ENCODE measurements at regions not wholly inside any gene's neighbourhood (a gene's known extent, or its start where the extent isn't known, plus 50 kb on each side); places are given as distances from the start of the nearest gene placed in this dataset.

- no peak for DNase-seq
Measured at GRCh38 chr4:137623013-137623412, 90.7 kb upstream of the PCDH18 start.

DNA sequence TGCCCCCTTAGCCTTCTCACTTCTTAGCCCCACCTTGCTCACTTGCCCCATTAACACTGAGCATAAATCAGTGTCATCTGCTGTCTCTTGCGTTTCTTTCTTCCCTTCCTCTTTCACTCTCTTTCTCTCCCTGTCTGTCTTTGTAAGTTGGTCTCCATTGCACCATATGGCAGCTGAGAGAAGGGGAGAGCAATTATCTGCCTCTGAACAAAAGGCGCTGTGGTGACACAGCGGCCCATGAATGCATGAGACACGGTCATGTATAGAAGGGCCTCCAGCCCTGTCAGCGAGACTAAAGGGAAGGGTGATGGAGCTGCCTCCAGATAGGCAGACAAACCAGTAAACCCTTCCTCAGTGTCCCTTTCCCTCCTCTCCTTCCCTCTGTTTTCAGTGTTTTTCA is 88.8 kb upstream of the PCDH18 start:
- no peak for DNase-seq

DNA sequence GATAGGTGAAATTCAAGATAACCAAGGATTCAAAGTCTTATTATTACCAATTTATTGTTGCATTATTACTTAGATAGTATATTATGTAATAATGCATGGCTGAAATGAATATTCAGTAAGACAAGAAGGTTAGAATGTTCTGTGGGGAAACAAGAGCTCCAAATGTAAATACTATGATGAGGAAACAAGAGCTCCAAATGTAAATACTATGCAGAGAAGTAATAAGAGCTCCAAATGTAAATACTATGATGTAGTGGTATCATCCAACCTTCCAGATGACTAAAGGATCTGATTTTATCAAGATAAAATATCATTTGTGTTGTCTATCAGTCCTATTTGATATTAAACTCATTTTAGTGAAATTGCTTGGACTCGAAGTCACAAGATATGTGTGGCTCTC is 82.2 kb upstream of the PCDH18 start:
- DNase-seq = no peak

- DNase-seq = no peak
Measured at GRCh38 chr4:137611998-137612700, 79.9 kb upstream of the PCDH18 start.

GRCh38 chr4:137610960-137611359 is 78.7 kb upstream of the PCDH18 start:
- no peak for DNase-seq

GRCh38 chr4:137609718-137610430 is 77.6 kb upstream of the PCDH18 start:
- no peak for DNase-seq

DNA sequence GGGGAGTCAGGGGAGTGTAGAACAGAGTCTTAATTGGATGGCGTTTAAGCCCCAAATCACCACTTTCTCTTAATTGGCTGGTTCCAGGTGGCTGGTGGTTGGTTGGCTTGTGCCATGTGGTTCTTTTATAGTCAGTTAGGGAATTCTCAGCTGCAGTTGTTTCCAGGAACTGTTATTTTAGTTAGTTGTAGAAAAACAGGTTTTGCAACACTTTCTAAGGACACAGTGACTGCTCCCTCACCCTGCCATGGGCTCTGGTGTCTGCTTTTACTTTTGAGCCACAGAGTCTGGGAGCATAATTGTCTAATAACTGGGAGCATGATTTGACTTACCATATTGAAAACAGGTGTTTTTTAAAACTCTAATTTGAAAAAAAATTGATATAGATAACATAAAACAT is 75.8 kb upstream of the PCDH18 start:
- no peak for DNase-seq

DNA sequence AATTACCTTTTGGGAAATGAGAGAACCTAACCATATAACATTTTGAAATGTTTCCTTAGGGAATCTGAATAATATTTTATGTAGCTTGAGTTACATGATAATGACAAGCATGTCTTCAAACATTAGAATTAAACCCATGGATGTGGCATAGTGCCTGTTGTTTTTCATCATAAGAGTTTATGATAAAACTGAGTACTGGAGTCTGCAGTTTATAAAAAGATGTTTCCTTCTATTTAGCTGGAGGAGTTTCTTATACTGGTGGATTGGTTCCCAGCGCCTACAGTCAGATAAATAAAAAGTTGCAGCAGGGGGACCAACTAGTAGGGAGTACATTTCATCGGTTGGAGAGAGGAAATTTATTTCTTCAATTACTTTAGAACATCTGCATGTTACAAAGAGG is 70.1 kb upstream of the PCDH18 start:
- no peak for DNase-seq

DNA sequence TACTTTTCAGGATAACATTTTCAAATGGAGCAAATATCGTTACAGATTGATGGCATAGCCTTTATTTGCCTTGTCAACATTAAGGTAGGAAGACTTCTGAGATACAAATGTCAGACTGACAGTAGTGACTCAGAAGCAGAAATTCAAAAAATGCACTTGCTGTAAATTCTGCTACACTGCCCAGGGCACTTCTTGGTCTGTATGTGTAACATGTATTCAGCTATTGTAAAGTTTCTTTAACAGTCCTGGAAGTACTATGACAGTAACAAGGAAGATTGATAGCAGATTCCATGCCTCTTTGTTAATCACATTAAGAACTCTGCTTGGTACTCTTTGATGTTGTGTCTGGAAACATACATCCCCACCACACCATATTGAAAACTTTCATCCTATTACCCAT is 69.6 kb upstream of the PCDH18 start:
- DNase-seq = no peak

GRCh38 chr4:137599734-137600133 is 67.4 kb upstream of the PCDH18 start:
- no peak for DNase-seq

DNA sequence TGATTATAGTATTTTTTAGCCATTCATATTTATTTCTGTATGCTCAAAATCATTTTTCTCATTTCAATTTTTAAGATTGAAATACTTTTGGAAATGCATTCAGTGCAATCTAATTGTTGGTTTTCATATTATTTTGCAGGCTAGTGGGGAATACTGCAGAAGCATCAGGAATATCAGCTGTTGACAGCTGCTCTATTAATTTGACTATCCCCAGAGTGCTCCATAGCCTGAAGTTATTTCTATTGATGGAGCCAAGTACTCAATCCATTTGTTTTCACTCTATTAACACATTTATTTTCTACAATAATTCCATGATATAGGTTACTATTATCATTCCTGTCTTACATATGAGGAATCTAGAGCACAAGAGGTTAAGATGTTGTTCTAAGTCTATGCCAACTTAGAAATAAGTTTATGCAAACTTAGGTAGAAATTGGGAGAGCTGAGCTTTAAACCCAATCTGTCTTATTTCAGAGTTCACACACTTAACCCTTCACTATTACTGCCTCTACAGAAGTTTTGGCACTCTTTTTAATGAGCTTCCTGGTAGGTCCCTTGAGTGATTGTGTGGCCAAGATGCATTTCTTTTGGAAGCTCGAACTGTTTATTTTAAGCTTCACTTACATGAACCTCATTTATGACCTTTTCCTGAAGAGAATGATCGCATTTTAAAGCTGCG is 65.6 kb upstream of the PCDH18 start:
- no peak for DNase-seq

DNA sequence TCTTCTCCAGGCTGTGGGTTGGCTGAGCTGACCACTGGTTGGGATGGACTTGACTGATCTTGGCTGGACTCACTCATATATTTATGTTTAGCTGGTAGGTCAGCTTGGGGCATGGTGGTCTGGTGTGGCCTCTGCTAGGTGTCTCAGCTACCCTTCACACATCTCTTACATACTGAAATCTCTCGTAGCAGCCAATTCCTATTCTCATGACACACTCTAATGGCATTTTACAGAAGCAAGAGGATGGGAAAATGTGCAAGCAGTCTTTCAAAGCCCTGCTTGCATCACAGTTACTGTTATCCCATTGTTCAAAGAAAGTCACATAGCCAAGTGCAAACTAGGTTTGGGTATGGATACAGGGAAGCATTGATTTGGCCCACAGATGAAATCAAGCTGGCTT is 55.5 kb upstream of the PCDH18 start:
- no peak for DNase-seq

- DNase-seq = no peak
Measured at GRCh38 chr4:137583671-137584070, 51.4 kb upstream of the PCDH18 start.

Measured in CD4-positive, alpha-beta T cell treated with Interleukin-21 for 1 hour (primary cell).